HEK293 (cell line): ENCODE measurements at regions not wholly inside any gene's neighbourhood (a gene's known extent, or its start where the extent isn't known, plus 50 kb on each side); places are given as distances from the start of the nearest gene placed in this dataset.
A peak's percentile ranks its signal among the peaks of the same experiment; 100 is the strongest.

ENCODE experiments used
- CTCF ChIA-PET: fragments of 350-600 bp; formaldehyde crosslinking; extraction: SDS; loops from one replicate; lab custom pipeline; 2021; ENCODE audit warnings: antibody characterized with exemption; lab: Yijun Ruan, JAX
- POLR2A ChIA-PET: fragments of 300-600 bp; formaldehyde crosslinking; extraction: SDS; loops from one replicate; lab custom pipeline; 2020; ENCODE audit warnings: antibody characterized with exemption, inconsistent platforms; lab: Yijun Ruan, JAX
- H3K27ac ChIP-seq: fragments of 200-500 bp; sonication (Bioruptor generic); 2 replicates; pipeline ENCODE4 v1.5.1; 2014; ENCODE audit warnings: low read depth, low read length, control low read depth, inconsistent platforms; ENCODE audit errors: extremely low read depth
- H3K36me3 ChIP-seq, 2 experiments: fragments of 200-500 bp in 1 of 2; sonication (Bioruptor generic) in 1 of 2; 1 replicate in 1 of 2; 2 replicates in 1 of 2; pipeline ENCODE4 v1.5.1; 2014 to 2017; ENCODE audit warnings: inconsistent platforms in 2 of 2, low read length in 2 of 2; ENCODE audit not compliant: control insufficient read depth in 2 of 2, insufficient read depth in 1 of 2
- H3K4me1 ChIP-seq: fragments of 200-500 bp; sonication (Bioruptor generic); 2 replicates; pipeline ENCODE4 v1.5.1; 2014; ENCODE audit warnings: mild to moderate bottlenecking, low read length, inconsistent platforms; ENCODE audit not compliant: control insufficient read depth, insufficient read depth
- H3K4me3 ChIP-seq: 2 replicates; pipeline ENCODE4 v1.5.1; 2011; ENCODE audit warnings: low read depth, mild to moderate bottlenecking, control low read depth, low read length, moderate library complexity
- H3K9me3 ChIP-seq: fragments of 200-500 bp; sonication (Bioruptor generic); 2 replicates; pipeline ENCODE4 v1.5.1; 2014; ENCODE audit warnings: low read depth, low read length, inconsistent platforms; ENCODE audit not compliant: control insufficient read depth, insufficient read depth
- GLIS2 ChIP-seq: fragments of 450-650 bp; formaldehyde crosslinking; IDR thresholded peaks from 2 replicates; pipeline ENCODE4 v1.5.1; 2016; ENCODE audit warnings: missing biosample characterization, missing genetic modification characterization
- MEIS1 ChIP-seq: sonication (generic); formaldehyde crosslinking; IDR thresholded peaks from 2 replicates; pipeline ENCODE4 v1.8.1; 2022; ENCODE audit warnings: missing genetic modification reagents, mild to moderate bottlenecking, borderline replicate concordance
- SALL2 ChIP-seq: fragments of 450-650 bp; formaldehyde crosslinking; IDR thresholded peaks from 2 replicates; pipeline ENCODE4 v1.5.0; 2017; ENCODE audit warnings: missing biosample characterization, mild to moderate bottlenecking, missing genetic modification characterization, borderline replicate concordance
- ZNF133 ChIP-seq: fragments of 450-650 bp; formaldehyde crosslinking; IDR thresholded peaks from 2 replicates; pipeline ENCODE4 v1.5.1; 2016; ENCODE audit warnings: missing biosample characterization, missing genetic modification characterization
- ZNF146 ChIP-seq: fragments of 450-650 bp; formaldehyde crosslinking; IDR thresholded peaks from 2 replicates; pipeline ENCODE4 v1.5.1; 2016; ENCODE audit warnings: missing biosample characterization, missing genetic modification characterization
- ZNF394 ChIP-seq: fragments of 450-650 bp; formaldehyde crosslinking; IDR thresholded peaks from 2 replicates; pipeline ENCODE4 v1.5.1; 2016; ENCODE audit warnings: missing biosample characterization, missing genetic modification characterization, mild to moderate bottlenecking, moderate library complexity, borderline replicate concordance
- ZNF544 ChIP-seq: fragments of 450-650 bp; formaldehyde crosslinking; IDR thresholded peaks from 2 replicates; pipeline ENCODE4 v1.5.0; 2017; ENCODE audit warnings: missing biosample characterization, missing genetic modification characterization
- ZNF560 ChIP-seq: fragments of 450-650 bp; formaldehyde crosslinking; IDR thresholded peaks from 2 replicates; pipeline ENCODE4 v1.5.1; 2017; ENCODE audit warnings: missing biosample characterization, missing genetic modification characterization, borderline replicate concordance
- ZNF623 ChIP-seq: fragments of 450-650 bp; formaldehyde crosslinking; IDR thresholded peaks from 2 replicates; pipeline ENCODE4 v1.5.1; 2016; ENCODE audit warnings: missing biosample characterization, missing genetic modification characterization
- ZNF76 ChIP-seq: fragments of 450-650 bp; formaldehyde crosslinking; IDR thresholded peaks from 2 replicates; pipeline ENCODE4; 2016; ENCODE audit warnings: low read depth, missing biosample characterization, missing genetic modification characterization, borderline replicate concordance
- TF ChIP-seq, protein P1 (sequence below): fragments of 450-650 bp; formaldehyde crosslinking; IDR thresholded peaks from 2 replicates; pipeline ENCODE4 v1.5.1; 2017; ENCODE audit warnings: missing biosample characterization, missing genetic modification characterization
- TF ChIP-seq, protein P2 (sequence below): fragments of 450-650 bp; formaldehyde crosslinking; IDR thresholded peaks from 2 replicates; pipeline ENCODE4 v1.5.0; 2017; ENCODE audit warnings: missing biosample characterization, missing genetic modification characterization, borderline replicate concordance
- TF ChIP-seq, protein P3 (sequence below): fragments of 450-650 bp; IDR thresholded peaks from 2 replicates; pipeline ENCODE4 v1.5.1; 2018; ENCODE audit warnings: missing biosample characterization, mild to moderate bottlenecking, missing genetic modification characterization

DNA sequence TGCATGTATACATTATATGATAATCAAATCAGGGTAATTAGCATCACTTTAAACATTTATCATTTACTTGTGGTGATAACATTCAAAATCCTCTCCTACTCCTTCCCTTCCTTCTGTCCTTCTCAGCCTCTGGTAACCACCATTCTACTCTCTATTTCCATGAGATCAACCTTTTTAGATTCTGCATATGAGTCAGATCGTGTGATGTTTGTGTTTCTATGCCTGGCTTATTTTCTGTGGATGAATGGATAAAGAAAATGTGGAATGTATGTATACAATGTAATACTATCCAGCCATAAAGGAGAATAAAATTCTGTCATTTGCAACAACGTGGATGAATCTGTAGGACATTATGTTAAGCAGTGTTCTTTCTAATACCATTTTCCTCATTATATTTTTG lies 123.9 kb downstream of the NAA11 start:
- ChIA-PET CTCF (no interaction called here), POLR2A (no interaction called here)
- no peaks in the 10 kb centered on the region for H3K36me3 ChIP-seq
- no peak for TF ChIP-seq ZNF623
- TF ChIP-seq, protein P1, sequence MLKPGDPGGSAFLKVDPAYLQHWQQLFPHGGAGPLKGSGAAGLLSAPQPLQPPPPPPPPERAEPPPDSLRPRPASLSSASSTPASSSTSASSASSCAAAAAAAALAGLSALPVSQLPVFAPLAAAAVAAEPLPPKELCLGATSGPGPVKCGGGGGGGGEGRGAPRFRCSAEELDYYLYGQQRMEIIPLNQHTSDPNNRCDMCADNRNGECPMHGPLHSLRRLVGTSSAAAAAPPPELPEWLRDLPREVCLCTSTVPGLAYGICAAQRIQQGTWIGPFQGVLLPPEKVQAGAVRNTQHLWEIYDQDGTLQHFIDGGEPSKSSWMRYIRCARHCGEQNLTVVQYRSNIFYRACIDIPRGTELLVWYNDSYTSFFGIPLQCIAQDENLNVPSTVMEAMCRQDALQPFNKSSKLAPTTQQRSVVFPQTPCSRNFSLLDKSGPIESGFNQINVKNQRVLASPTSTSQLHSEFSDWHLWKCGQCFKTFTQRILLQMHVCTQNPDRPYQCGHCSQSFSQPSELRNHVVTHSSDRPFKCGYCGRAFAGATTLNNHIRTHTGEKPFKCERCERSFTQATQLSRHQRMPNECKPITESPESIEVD (tag by site-specific recombination), result peak; percentile 11; the same call in 1 of the 2 replicates
- no peaks in the 10 kb centered on the region for H3K9me3 ChIP-seq
- no peaks in the 10 kb centered on the region for H3K4me1 ChIP-seq
- no peak overlapping the region for H3K27ac ChIP-seq
- H3K4me3 ChIP-seq, result no peak overlapping the region

DNA sequence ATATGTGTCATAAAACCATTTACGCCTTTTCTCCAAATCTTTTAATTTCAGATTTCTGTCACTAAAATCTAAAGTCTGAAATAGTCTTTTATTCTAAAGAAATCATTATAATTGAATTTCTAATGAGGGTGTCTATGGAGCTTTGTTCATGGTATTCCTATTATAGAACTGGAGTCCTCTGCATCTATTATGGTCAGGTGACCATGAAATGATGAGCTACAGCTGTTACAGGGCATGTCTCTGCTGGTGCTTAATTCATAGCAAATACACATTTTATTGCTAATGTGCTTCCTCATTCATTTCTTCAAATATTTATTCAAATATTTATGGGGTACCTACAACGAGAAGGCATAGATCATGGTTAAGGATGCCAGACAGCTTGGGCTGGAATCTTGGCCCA lies 126.1 kb downstream of the NAA11 start:
- Histone ChIP-seq H3K4me1 (no peaks in the 10 kb centered on the region), H3K4me3 (no peak overlapping the region), H3K36me3 (no peaks in the 10 kb centered on the region), H3K27ac (no peak overlapping the region), H3K9me3 (no peaks in the 10 kb centered on the region)
- ChIA-PET POLR2A (no interaction called here), CTCF (no interaction called here)
- TF ChIP-seq ZNF394 (tag by site-specific recombination), result no peak
- TF ChIP-seq ZNF560 (tag by site-specific recombination), result no peak
- TF ChIP-seq SALL2 (tag by site-specific recombination), result no peak
- TF ChIP-seq, protein P2, sequence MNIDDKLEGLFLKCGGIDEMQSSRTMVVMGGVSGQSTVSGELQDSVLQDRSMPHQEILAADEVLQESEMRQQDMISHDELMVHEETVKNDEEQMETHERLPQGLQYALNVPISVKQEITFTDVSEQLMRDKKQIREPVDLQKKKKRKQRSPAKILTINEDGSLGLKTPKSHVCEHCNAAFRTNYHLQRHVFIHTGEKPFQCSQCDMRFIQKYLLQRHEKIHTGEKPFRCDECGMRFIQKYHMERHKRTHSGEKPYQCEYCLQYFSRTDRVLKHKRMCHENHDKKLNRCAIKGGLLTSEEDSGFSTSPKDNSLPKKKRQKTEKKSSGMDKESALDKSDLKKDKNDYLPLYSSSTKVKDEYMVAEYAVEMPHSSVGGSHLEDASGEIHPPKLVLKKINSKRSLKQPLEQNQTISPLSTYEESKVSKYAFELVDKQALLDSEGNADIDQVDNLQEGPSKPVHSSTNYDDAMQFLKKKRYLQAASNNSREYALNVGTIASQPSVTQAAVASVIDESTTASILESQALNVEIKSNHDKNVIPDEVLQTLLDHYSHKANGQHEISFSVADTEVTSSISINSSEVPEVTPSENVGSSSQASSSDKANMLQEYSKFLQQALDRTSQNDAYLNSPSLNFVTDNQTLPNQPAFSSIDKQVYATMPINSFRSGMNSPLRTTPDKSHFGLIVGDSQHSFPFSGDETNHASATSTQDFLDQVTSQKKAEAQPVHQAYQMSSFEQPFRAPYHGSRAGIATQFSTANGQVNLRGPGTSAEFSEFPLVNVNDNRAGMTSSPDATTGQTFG (tag by site-specific recombination), result no peak
- TF ChIP-seq ZNF146 (tag by site-specific recombination), result no peak
- no peak for TF ChIP-seq GLIS2 (tag by site-specific recombination)
- TF ChIP-seq, protein P3, sequence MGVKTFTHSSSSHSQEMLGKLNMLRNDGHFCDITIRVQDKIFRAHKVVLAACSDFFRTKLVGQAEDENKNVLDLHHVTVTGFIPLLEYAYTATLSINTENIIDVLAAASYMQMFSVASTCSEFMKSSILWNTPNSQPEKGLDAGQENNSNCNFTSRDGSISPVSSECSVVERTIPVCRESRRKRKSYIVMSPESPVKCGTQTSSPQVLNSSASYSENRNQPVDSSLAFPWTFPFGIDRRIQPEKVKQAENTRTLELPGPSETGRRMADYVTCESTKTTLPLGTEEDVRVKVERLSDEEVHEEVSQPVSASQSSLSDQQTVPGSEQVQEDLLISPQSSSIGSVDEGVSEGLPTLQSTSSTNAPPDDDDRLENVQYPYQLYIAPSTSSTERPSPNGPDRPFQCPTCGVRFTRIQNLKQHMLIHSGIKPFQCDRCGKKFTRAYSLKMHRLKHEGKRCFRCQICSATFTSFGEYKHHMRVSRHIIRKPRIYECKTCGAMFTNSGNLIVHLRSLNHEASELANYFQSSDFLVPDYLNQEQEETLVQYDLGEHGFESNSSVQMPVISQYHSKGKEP (tag by site-specific recombination), result no peak
- no peak for TF ChIP-seq ZNF76 (tag by site-specific recombination)
- TF ChIP-seq ZNF544, result no peak

DNA sequence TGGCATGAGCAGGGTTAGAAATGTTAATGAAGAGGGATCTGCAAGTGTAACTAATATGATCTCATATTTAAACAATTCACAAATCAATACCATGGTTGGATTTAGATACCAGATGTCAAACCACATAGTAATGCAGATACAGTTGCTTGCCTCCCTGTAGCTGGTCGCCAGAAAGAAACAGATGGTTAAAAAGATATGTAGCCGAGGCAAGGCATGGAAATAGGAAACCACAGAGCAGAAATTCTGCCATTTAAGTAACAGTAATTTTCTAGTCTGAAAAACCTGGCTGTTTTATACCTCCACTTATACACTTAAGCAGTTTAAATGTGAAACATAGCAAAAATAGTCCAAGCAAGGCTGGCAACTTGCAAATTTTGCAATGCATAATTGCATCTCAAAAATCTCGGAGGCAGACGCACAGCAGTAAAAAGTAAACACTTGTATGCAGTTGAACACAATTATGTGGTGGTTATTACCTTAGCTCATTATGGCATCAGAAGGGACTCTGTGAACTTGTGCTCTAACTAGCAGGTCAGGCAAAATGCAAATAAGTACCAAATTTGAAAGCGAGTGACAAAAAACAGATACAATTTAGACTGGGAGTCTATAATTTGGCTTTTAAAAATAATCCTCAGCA lies 126.8 kb downstream of the NAA11 start:
- H3K9me3 ChIP-seq, result no peaks in the 10 kb centered on the region
- H3K4me3 ChIP-seq, result no peak overlapping the region
- ChIA-PET CTCF (no interaction called here), POLR2A (no interaction called here)
- H3K36me3 ChIP-seq, result no peaks in the 10 kb centered on the region
- H3K27ac ChIP-seq, result no peak overlapping the region
- no peak for TF ChIP-seq MEIS1 (CRISPR knock-in tag)
- peak; percentile 59 for TF ChIP-seq ZNF133
- H3K4me1 ChIP-seq, result no peaks in the 10 kb centered on the region
